SK-MEL-5 (cell line): ENCODE measurements at regions not wholly inside any gene's neighbourhood (a gene's known extent, or its start where the extent isn't known, plus 50 kb on each side); places are given as distances from the start of the nearest gene placed in this dataset.
A peak's percentile ranks its signal among the peaks of the same experiment; 100 is the strongest.

Experiments used
- DNase-seq: peaks from one replicate; pipeline ENCODE4 v3.0.0-alpha.2; 2016; ENCODE audit warnings: low read depth, low spot score
- in situ Hi-C: cut with HindIII; loops from 2 replicates; pipeline ENCODE4 v1.10.0; 2016; ENCODE audit warnings: low sequenced_read_pairs, high pct_unique_total_duplicates, low pct_unique_long_range_greater_than_20kb

- DNase-seq = no peak
- in situ Hi-C loops = no loop called here
Measured at GRCh38 chr6:120157873-120158272, 808.3 kb upstream of the MAN1A1 start.

GRCh38 chr6:120147071-120147871, 797.7 kb upstream of the MAN1A1 start:
- DNase-seq = no peak

GRCh38 chr6:120141601-120142000, 792.0 kb upstream of the MAN1A1 start:
- in situ Hi-C loops = no loop called here
- DNase-seq = no peak

More at GRCh38 chr6:120147071-120147871, 797.7 kb upstream of the MAN1A1 start:
- in situ Hi-C loops = no loop called here

DNA sequence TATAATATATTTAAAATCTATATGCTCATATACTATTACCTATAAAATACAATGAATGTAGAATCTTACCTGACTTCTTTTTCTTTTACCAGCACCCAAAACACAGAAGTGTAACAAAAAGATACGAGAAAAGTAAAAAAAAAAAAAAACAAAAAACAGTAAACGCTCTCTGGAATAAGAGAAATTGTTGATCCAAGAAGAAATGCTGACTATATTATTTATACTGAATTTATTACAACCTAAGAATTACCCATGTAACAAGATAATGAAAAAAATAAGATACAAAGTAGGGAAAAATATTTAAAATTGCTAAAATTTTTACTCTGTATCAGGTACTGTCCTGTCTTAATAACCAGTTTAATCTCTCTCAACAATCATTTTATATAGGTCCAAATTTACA, 787.9 kb upstream of the MAN1A1 start:
- in situ Hi-C loops = no loop called here

GRCh38 chr6:120129228-120129627, 779.7 kb upstream of the MAN1A1 start:
- in situ Hi-C loops = no loop called here
- no peak for DNase-seq

More for the DNA sequence above, 787.9 kb upstream of the MAN1A1 start:
- no peak for DNase-seq

DNA sequence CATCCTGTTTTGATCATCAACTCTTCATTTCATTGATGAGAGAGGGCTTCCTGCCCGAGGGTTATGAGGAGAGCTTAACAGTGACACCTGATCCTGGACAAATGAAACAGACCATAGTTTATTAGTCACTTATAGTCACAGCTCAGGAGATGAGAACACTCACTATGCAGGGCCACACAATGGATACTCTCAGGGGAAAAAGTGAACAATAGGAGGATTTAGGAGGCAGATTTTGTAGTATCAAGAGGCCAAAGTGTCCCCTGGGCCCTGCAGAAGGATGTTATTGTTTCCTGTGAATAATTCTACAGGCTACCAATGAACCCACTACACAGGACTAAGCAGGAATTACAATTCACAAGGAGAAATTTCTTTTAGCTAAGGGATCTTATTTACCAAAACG, 772.8 kb upstream of the MAN1A1 start:
- in situ Hi-C loops = no loop called here
- DNase-seq = peak; percentile 52

GRCh38 chr6:120116343-120116742, 766.8 kb upstream of the MAN1A1 start:
- in situ Hi-C loops = no loop called here
- no peak for DNase-seq

- in situ Hi-C loops = no loop called here
- no peak for DNase-seq
Measured at GRCh38 chr6:120112980-120113379, 763.4 kb upstream of the MAN1A1 start.

DNA sequence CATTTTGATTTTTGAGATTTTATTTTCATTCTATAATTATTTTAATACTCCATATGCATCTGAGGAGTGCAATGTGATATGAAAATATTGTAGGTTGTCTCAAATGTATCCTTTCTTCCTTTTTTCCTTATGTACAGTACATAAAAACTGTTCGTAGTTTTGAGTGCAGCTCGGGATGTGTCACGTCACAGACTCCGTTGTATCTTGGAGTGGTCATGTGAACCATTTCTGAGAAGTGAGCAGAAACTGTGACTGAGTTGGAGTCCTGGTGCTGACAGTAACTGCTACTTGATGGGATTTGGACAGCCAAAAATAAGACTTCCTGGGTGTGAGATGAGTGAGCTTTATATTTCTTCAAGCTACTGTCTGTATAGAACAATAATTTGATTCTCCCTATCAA, 761.4 kb upstream of the MAN1A1 start:
- peak; percentile 90 for DNase-seq
- in situ Hi-C loops = no loop called here

DNA sequence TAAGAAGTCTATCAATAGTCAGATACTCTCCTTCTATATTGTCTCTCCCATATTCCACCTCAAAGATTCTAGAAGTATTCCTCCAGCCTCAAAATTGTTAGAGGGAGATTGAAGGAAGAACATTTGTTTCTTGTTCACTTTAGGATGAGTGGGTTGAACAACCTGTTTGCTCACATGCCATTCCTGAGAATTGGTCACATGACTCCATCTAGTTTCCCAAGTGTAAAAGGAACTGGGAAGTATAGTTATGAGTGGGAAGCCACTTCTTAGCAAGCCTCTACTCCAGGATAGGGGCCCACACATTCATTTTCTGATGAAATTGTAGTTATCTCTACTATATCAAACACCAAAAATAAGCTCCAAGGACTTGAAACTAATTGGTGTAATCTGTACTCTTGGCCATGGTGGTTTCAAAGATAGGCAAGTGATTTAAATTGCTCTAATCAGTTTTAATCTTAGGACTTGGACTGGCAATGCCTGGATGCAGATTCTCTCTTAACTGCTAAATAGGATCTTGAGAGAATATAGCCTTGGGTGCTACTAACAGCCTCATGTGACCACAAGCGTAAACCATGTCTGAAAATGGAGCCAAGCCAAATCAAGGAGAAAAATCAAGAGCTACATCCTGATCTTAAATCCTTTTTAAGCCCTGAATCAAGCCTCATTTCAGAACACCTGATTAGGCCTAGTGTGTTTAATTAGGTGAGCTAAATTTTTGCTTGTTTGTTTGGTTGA, 758.7 kb upstream of the MAN1A1 start:
- peak; percentile 64 for DNase-seq
- in situ Hi-C loops = no loop called here

DNA sequence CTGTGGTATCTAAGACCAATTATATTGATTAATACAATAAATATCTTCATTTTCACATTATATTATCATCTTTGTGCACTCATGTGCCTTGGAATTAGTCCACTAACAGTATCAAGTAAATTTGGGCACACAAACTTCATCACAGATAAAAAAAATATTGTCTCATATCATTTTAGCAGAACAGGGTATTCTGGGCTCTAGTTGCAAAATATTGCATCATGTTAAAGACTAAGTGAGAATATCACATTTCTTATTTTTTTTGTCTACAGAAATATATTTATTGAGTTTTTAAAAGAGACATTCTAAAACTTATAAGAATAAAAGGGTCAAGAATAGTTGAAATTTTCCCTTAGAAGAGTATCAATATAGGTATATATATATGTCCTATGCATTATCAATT, 754.1 kb upstream of the MAN1A1 start:
- in situ Hi-C loops = no loop called here
- DNase-seq = no peak

GRCh38 chr6:120096696-120097260, 747.2 kb upstream of the MAN1A1 start:
- DNase-seq = peak; percentile 90
- in situ Hi-C loops = no loop called here

- DNase-seq = no peak
- in situ Hi-C loops = no loop called here
Measured at GRCh38 chr6:120083186-120083585, 733.6 kb upstream of the MAN1A1 start.

- in situ Hi-C loops = no loop called here
- DNase-seq = peak; percentile 69
Measured at GRCh38 chr6:120077489-120077888, 727.9 kb upstream of the MAN1A1 start.

- in situ Hi-C loops = no loop called here
- DNase-seq = no peak
Measured at GRCh38 chr6:120058410-120058809, 708.8 kb upstream of the MAN1A1 start.

- in situ Hi-C loops = no loop called here
- DNase-seq = peak; percentile 19
Measured at GRCh38 chr6:120056085-120056484, 706.5 kb upstream of the MAN1A1 start.

- in situ Hi-C loops = no loop called here
- DNase-seq = no peak
Measured at GRCh38 chr6:120055071-120055470, 705.5 kb upstream of the MAN1A1 start.

- no peak for DNase-seq
- in situ Hi-C loops = no loop called here
Measured at GRCh38 chr6:120039664-120040063, 690.1 kb upstream of the MAN1A1 start.

DNA sequence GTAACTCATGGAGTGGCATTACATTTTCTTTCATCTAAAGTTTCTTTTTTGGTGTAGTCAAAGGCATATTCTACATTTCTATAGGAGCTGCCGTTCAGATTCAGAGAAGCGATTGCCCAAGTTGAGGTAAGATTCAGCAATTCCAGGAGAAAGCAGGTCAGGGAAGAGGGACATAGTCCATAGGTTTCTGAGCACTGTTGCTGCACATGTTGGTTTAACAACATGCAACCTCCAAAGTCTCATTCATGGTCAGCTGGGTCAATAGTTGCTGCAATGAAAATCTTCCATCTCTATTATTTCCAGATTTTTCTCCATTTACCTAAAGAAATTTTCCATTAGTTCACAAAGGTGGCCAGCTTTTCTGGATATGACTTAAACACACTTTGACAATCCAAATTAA, 682.3 kb upstream of the MAN1A1 start:
- DNase-seq = no peak
- in situ Hi-C loops = no loop called here
